ENCODE measurements at regions not wholly inside any gene's neighbourhood (a gene's known extent, or its start where the extent isn't known, plus 50 kb on each side); places are given as distances from the start of the nearest gene placed in this dataset.

DNA sequence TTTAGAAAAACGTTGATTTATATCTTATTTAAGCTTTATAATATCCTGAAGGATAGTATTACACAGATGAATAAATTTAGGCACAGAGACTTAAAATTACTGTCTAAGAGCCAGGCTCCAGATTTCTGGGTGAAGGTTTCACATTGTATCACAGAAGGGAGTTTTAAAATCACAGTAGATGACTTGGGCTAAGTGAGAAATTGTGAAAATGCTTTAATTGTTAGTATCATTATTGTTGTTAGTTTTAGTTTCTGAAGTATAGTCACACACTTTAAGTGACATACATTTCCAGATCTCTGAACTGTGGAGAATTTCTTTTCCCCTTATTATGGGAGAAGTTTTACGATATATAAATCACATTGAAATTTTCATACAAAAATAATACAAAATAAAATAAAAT, 83.5 kb downstream of the NDUFS5 start:
- no peak for DNase-seq

GRCh38 chr1:39110325-39110851, 84.2 kb downstream of the NDUFS5 start:
- no peak for DNase-seq

DNA sequence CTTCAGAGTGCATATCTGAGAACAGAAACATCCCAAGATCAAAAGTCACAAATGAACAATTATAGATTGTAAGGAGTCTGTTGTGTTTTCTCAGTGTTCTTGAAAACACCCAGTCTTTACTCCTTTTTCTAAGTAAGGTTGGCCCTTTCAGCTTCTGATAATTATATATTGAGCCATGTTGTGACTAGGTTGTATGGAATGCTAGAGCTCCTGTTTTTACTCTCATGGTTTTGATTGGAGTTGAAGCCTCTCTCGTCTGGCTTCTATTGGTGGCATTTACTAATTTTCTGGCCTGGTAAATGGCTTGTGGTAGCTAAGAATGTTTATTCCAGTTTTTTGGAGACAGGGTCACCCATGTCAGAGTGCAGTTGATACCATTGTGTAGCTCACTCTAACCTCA, 84.7 kb downstream of the NDUFS5 start:
- no peak for DNase-seq

DNA sequence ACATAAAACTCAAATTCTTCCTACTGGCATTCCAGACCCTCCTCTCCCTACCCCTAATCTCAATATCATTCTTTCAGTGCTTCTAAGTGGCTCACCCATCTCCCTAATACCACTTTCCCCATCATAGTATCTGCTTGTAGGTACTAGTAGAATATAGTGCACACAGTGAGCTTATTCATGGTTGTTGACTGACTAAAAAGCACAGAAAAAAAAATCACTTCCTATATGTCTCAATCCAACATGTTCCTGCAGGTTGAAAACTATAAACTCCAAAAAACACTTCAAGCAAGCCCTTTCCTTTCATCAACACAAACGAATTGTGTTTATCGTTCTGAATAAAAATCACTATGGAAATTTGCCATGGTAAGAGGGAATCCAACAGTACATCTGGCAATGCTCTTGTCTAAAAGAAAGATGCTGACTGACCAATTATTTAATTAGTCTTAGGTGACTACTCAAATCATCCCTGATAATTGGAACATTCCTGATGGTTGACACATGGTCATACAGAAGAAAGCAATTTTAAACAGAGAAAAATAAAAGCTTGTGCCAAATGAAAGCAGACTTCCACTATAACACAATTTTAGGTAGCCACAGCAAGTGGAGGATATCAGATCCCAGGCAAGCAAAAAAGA, 87.1 kb downstream of the NDUFS5 start:
- no peak for DNase-seq

DNA sequence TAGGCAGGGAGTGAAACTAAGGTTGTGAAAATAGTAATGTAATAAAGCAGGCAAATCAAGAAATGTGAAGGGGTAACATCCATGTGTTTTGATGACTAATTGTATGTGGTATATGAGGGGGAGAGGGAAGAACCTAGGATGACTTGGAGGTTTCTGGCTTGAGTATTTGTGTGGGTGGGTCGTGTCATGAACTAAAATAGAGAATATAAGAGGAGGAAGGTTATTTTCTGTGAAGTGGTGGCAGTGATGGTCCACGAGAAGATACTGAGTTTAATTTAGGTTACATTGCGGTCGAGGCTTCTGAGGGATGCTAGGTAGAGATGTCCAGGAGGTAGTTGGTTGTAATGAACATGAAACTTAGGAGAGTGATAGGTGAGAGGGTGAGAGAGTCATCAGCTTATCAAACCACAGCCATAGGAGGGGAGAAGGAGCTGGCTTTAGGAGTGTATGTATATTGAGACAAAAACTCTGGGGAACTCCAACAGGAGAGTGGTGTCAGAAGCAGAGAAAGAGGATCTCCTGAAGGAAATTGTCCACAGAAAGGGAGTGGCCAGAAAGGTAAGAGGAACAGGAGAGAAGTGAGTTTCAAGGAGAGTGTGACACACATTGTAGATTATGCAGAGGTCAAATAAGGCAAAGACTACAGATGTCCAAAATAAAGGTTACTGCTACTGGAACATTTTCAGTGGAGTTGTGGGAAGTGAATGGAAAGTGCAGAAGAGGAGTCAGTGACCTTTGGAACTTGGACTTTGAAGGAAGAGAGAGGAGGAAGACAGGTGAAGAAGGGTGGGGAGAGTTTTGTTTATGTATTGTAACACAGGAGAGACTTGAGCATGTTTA, 89.0 kb upstream of the MACF1 start:
- no peak for DNase-seq

- no peak for DNase-seq
Measured at GRCh38 chr1:39116116-39116607, 88.3 kb upstream of the MACF1 start.

- no peak for DNase-seq
Measured at GRCh38 chr1:39116860-39117728, 87.4 kb upstream of the MACF1 start.

- DNase-seq = no peak
Measured at GRCh38 chr1:39117899-39118450, 86.5 kb upstream of the MACF1 start.

DNA sequence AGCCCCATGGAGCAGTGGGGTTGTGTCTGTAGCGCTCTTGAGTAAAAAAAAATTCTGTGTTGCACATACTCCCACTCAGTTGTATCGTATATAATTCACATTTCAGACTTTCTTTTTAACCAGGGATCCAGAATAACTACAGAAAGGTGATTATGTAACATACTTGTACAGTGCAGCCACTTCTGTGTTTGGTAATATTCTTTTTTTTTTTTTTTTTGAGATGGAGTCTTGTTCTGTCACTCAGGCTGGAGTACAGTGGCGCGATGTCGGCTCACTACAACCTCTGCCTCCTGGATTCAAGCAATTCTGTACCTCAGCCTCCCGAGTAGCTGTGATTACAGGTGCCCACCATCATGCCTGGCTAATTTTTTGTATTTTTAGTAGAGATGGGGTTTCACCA, 82.4 kb upstream of the MACF1 start:
- no peak for DNase-seq

DNA sequence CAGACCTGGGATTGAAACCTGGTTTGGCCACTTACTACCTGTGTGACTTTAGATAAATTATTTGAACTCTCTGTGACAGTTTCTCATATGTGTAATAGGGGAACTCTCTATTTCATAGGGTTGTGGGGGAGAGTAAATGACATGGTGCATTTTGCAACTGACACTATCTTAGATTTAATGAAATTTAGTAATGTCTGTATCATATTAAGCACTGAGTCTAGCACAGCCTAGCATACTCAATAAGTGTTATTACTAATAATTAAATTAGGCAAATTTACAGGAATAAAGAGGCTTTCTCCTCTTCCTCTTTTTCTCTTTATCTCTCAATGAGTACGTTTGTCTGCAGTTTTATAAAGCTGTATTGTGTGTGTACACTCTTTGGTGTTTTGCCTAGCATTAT, 80.2 kb upstream of the MACF1 start:
- no peak for DNase-seq

DNA sequence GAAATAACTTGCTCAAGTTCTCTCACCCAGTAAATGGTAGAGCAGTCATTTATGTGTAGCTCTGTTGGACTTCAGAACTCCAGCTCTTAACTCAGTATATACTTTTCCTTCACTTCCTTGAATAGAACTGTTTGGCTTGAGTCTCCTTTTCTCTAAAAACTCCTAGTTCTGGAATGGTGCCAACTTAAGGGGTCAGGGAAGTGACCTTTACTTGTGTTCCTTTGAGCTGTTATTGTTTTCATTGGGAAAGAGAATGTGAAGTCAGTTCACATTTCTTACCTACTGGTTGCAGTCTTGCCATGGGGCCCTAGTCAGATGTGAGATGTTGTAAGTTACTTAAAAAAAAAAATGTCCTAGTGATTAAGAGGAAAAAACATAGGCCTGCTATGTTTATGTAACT, 77.0 kb upstream of the MACF1 start:
- no peak for DNase-seq

DNA sequence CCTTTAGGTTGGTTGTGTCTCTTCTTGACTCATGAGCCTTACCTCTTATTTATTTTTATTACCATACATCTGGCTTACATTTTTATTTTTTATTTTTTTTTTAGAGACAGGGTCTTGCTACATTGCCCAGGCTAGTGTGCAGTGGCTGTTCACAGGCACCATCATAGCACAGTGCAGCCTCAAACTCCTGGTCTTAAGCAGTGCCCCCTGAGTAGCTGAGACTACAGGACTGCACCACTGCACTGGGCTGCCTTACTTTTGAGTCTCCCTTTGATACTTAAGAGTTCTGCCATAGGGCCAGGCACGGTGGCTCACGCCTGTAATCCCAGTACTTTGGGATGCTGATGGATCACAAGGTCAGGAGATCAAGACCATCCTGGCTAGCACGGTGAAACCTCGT, 76.4 kb upstream of the MACF1 start:
- no peak for DNase-seq

DNA sequence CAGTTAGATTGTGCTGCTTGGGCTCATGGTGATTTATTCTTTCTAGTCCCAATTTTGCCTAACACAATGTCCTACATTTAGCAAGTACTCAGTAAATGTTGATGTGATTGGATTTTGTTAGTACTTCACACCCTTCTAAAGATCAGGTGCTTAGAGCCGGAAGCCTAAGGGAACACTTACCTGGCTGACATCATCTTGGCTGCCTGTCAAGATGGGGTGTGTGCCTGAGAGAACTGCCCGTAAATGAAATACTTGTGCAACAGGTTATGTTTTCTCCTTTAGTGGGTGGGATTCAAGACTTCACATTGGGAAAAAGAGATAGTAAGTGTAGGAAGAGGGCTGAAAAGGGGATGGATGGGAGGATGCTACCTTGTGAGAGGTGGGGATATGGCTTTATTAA, 75.5 kb upstream of the MACF1 start:
- no peak for DNase-seq

GRCh38 chr1:39129514-39129913, 75.0 kb upstream of the MACF1 start:
- no peak for DNase-seq

DNA sequence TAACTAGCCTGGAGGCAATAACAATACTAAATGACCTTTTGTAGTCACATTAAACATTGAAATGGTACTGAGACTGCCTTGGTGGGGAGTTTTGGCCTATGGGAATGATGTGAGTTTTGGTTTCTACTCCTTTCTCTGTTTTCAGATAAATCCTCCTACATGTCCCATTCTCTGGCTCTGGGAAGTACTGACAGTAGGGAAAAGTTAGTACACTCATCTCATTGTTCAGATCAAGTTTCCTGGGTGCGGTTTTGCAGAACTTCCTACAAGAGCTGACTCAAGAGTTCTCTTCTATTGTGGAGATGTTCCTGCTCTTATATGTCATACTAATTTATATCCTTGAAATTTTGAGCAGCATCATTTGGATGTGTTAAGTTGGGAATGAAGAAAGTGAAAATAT, 74.2 kb upstream of the MACF1 start:
- DNase-seq = no peak

DNA sequence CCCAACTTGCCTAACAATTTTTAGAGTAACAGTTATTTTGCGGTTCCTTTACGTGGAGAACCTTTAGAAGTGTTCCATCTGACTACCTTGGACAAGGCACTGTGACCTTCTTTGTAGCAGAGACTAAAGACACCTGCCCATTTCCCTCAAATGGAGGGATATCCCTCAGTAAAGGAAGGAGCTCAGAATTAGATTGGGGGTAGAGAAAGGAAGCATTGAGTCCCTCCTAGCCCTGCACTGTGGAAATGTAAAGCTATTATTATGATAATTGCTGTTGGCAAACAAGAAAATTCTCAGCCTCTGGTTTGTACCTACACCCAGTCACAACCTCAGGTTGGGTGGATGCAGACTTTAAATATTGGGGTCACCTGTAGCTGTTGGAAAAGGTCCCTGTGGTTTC, 72.6 kb upstream of the MACF1 start:
- DNase-seq = no peak

GRCh38 chr1:39132505-39133339, 71.8 kb upstream of the MACF1 start:
- no peak for DNase-seq

GRCh38 chr1:39133340-39133684, 71.2 kb upstream of the MACF1 start:
- no peak for DNase-seq

GRCh38 chr1:39134768-39135333, 69.6 kb upstream of the MACF1 start:
- DNase-seq = no peak

GRCh38 chr1:39136638-39137037, 67.9 kb upstream of the MACF1 start:
- DNase-seq = no peak

- DNase-seq = no peak
Measured at GRCh38 chr1:39139723-39140360, 64.7 kb upstream of the MACF1 start.
